DMS114 treated with DMSO at 0.1 percent for 48 hours (cell line): ENCODE measurements at regions not wholly inside any gene's neighbourhood (a gene's known extent, or its start where the extent isn't known, plus 50 kb on each side); places are given as distances from the start of the nearest gene placed in this dataset.
"Not testable (repeated sequence)": the region's sequence is repeated elsewhere in the genome, so short reads cannot be mapped to it uniquely, and the experiment has no call there.

Experiments used
- DNase-seq: peaks from one replicate; lab custom pipeline; 2025; ENCODE audit not compliant: unreplicated experiment; lab: John Stamatoyannopoulos, UW

DNA sequence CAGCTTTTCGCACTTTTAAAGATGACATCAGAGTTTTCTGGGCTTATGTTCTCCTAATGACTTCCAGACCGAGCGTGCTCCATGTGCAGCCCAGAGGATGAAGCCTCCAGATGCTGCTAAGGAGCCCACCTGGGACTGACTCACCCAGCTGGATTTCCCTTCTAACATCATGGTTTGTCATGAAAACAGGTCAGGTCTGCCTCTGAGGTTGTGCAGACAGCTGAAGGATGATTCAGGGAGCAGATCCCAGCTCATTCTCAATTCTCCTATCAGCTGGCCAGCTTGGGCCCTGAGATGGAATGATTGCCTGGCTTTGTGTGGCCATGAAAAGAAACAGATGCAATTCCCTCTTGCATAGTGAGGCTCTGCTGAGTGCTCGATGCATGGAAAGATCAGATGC, 123.9 kb upstream of the DUSP10 start:
- DNase-seq = no peak

DNA sequence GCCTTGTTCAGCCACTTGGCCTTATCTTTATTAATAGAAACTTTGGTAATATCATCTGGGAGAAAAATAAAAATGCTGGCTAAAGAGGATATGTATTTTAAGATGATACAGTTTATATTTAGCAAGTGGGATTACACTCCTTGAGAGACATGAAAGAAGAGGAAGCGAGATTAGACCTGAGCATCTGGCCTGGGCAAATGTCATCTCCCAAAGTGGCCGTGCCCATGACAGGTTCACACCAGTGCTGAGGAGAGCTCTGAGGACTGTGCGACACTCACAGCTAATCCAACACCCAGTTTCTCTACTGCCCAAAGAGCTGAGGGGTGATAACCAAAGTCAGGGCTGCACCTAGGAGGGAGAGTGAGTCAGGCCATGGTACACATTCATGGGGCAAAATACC, 121.7 kb upstream of the DUSP10 start:
- DNase-seq = no peak

DNA sequence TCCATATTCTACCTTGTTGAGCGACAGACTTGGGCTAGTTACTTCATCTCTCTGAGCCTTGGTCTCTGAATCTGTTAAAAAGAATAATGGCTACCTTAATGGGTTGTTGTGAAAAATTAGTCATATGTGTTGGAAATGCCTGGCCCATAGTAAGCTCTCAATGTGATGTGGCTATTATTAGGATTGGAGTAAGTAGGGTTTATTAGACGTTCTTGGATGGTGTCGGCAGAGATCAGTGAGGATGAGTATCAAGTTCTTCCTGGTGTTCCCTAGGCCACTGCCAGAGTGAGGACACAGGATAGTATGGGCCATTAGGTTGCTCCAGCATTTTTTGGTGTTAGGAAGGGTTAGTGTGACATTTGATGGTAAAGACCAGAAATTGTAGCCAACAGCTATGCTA, 121.1 kb upstream of the DUSP10 start:
- DNase-seq = no peak

DNA sequence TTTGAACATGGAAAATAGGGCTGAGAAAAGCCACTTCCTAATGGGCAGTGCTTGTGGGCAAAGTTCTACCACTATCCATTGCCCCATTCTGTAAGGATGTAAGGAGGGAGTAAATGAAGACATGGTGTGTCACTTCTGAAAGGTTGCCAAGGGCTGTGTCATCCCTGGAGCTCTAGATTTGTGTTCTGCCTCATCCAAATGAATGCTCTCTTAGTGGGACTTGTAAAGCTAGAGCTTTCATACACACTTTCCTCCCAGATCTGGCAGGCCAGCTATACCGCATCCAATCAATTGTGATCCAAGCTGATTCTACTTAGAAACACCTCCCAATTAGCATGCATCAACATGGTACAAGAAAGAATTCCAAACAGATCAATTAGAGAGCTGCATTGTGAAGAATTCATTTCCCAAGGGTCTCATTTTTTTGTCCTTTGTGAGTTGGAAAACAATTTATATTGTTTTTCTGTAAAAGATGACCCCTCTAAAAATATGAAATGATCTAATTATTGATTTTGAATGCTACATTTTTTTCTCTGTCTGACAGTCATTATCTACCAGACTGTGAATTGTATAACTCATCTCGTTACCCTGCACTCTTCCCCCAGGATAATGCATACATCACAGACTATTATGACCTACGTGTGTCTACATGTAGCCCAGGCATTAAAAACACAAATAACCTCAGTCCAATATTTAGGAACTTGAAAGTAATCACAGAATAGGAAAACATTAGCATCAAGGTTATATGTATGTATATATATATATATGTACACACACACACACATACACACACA, 117.1 kb upstream of the DUSP10 start:
- no peak for DNase-seq

DNA sequence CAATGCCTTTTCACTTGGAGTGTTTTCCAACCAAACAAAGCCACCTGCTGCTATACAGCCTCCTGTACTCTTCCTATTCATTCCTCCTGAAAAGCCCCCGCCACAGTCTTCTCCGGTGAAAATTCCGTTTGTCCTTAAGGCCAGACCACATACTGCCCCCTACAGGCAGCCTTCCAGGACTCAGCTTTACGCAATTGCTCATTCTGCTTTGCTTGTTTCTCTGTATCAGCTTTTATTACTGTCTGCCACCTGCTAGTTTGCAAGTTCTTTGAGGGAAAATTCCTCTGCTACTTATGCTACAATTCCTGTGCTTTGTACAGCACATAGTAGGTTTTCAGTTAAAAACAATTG, 115.2 kb upstream of the DUSP10 start:
- DNase-seq = not testable (repeated sequence)

DNA sequence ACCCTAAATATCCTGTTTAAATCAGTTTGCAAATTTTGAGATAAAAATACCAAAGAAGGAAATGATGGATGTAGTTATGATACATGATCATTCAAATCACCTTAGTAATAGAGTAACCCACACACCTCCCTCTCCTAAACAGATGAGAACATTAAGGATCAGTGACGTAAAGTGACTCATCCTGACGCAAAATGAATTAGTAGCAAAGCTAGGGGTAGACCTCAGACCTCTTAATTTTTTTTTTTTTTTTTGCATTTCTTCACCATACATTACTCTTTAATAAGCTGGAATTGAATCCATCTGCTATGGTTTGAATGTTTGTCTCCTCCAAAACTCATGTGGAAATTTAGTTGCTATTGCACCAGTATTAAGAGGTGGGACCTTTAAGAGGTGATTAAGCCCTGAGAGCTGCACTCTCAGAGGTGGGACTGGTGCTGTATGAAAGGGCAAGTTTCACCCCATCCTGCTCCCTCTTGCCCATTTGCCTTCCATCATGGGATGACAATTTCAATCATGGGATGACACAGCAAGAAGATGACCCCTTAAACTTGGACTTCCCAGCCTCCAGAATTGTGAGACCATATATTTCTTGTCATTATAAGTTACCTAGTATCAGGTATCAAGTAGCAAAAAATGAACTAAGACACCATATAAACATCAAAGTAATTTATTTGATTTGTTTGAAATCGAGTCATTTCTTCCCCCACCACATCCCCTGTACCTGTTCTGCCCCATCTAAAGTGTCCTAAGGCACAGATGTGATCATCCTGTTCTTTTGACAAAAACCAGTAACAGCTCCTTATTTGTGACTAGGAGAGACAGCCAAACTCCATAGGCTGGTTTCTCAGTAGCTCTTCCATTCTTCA, 114.6 kb upstream of the DUSP10 start:
- no peak for DNase-seq

DNA sequence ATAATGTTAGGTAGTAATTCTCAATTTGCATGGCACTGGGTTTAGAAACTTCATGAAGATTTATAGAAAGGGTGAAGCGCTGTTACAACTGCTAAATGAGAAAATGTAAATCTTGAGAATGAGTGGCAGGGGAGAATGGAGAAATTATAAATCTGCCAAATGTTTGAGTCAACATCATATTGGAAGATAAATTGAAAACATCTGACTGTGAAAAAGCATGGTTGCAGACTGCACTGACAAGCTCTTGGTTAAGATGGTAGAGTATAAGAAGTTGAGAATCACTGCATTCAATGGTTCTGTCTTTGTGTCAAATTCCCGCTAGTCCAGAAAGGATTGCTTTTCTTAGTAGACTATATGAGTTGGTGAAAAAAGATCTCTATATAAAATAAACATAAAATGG, 113.3 kb upstream of the DUSP10 start:
- no peak for DNase-seq

DNA sequence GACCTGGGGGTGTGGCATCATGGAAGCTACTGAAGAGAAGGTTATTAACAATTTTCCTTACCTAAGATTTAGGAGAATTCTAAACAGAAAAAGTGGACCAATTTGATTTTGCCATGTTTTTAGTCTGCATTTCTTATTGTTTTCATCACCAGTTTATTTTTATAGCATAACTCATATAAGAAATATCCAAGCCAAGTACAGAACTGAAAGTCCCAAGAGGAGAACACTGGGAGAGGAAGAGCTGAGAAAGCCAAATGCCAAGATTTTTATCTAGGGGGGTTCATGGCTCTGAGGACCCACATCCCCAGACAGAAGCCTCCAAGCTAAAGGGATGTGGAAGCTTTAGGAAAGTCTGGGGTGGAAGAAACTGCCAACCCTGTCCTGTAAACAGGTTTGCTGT, 109.4 kb upstream of the DUSP10 start:
- DNase-seq = no peak

DNA sequence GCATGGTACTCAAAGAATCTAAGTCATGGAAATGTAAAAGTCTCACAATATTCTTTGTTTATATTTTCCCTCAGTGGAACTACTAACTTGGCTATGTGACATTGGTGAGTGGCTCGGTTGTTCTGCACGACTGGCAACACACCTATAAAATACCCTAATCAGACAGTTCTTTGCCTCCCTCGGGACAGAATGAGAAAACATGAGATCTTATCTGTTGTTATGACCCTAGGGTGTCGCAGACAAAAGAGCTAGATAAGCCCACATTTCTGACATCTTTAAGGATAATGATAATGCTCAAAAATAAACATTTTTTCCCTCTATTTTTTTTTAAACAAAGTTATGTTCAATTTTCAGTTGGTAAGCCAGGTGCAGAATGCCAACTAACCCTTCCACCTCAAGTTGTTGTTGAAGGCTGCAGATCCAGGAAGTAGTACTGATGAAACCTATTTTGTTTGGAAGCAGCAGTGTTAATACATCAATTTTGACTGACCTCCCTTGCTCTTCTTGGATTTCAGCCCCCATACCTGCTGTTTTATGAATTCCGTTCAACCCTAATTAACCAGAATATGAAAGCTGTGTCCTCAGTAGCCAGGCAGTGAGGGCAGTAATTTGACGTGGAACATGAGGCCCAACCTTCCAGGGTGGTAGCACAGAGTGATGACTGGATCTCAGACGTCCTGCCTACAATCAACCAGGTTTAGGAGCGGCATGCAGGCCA, 108.7 kb upstream of the DUSP10 start:
- DNase-seq = no peak

DNA sequence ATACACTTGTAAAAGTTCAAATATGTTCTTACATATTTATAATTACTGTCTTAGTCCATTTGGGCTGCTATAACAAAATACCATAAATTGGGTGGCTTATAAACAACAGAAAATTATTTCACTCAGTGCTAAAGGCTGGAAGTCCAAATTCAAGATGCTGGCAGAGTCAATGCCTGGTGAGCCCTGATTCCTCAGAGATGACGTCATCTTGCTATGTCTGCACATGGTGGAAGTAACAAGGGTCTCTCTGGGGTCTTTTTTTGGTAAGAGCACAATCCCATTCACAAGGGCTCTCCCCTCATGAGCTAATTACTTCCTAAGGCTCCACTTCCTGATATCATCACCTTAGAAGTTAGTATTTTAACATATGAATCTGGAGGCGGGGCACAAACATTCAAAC, 108.0 kb upstream of the DUSP10 start:
- no peak for DNase-seq

DNA sequence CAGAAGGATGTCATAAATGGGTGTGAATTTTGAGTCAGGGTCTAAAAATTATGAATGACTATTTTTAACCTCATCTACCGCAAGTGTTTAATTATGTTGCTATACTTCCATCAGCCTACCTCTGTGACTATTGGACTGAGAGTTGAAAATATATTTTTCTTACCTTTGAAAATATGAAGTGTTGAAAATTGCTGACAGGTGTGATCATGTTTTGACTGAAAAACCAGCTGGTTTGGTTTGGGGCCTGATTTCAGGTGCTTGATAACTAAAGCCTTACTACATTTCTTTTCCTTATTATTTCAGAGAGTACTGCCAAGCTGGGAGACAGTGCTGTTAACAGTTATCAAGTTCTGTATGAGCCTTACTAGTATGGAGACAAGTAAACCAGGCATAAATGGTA, 107.2 kb upstream of the DUSP10 start:
- no peak for DNase-seq

DNA sequence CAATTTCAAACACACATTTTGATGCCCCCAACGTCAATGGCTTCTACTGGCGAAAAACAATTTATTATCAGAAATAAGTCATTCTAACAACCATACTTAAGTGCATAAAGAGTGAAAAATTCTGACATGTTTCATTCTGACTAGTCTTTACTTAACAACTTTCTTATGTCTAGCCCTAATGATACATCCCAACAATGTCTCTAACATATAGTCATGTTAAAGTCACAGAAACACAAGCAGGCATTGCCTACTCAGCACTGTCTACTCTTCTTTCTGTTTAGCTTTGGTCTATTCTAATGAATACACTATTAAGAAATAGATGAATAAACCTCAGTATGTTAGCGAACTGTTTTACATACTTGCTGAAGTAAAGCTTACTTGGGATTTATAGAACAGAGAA, 105.8 kb upstream of the DUSP10 start:
- no peak for DNase-seq

DNA sequence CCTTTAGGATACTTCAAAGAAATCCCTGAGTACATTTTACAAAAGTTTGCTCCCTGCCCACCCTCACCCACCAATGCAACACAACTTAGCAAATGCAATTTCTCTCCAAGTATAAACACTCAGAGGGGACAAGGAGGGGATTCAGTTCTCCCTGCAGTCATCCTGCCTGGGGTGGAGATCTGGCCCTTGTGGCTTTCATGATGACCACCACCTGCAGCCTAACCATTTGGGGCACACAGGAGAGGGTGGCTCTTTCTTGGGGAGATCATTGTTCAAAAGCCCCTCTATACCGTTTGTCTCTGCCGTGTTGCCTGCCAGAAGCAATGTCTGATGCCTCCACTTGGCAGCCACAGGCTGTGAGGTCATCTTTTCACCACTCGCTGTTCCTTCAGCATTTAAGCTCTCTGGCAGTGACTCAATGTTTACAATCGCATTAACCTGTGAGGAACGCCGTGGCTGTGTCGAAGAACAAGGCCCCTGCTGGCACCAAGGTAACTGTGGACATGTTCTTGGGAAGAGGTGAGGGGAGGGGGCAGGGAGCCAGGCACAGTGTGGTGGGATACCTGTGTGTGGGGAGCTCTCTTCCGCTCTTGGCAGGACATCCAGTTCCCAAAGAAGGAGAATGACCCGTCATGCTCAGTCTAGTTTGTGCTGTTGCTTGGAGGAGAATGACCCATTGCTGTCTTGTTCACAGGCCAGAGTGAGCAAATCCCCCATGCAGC, 103.9 kb upstream of the DUSP10 start:
- no peak for DNase-seq

DNA sequence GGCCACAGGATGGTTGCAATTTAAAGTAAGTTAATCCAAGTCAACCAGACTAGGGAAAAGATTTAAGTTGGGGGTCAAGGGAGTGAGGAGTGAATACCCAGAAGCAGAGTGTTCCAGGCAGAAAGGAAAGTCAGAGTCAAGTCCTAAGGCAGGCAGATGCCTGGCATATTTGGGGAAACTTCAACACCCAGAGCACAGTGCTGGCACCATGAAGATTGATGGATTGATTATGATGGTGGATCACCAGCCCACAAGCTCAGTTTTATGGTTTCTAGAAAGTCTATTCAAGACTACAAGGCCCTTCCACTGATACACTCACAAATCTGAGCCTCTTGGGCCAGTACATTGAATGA, 100.1 kb upstream of the DUSP10 start:
- no peak for DNase-seq

DNA sequence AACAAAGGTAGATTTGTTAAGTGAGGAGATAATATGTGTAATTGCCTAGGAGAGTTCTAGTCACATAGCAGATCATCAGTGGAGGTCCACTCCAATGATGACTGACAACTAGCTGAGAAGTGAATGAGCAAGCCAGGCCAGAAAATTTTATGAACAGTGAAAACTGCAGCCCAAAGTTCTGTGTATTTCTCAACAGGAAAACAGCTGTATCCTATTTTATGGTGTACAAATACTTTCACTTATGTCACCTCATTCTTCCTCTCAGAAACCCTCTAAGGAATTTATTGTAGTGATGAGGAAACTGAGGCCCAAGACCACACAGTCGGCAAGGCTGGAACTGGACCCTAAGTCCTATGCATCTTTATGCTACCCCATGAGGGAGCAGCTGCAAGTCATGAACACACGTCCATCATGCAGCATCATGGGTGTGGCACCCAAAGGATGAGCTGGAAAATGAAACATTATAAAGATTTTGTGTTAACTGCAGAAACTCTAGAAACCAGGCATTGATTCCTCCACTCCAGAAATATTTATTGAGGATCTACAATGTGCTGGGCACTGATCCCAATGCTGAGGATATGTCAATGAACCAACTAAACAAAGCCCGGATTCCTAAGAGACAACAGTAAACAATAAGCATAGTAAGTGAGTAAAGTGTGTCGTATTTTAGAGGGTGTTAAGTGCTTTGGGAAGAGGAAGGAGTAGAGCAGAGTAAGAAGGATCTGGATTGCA, 99.5 kb upstream of the DUSP10 start:
- no peak for DNase-seq

DNA sequence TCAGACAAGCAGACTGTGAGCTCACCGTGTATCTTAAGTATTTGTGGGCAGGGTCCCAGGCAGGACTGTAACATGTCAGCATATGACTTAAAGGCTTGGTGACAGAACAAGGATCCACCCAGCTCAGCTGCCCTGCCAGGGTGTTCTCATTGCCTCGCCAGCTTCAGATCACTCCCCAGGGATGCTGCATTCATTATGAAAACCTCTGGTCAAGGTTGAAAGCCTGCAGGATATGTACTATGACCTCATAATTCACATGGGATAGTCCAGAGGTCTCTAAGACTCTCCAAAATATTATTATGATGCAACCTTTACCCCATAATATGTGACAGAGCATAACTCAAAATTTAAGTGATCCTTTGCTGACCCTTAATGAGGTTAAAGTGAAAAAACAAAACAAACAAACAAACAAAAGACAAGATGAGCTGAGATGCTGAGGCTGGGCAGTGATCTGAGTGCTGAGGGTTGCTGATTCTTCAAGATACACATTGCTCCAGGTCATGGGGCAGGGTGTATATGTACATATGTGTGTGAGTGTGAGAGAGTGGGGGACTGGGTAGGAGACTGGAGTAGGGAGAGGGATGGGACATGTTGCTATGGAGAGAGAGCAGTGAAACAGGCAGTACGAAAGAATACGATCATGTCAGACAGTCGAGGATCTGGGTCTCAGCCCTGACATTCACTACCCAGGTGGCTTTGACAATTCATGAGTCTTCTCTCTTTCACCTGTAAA, 98.8 kb upstream of the DUSP10 start:
- DNase-seq = no peak

DNA sequence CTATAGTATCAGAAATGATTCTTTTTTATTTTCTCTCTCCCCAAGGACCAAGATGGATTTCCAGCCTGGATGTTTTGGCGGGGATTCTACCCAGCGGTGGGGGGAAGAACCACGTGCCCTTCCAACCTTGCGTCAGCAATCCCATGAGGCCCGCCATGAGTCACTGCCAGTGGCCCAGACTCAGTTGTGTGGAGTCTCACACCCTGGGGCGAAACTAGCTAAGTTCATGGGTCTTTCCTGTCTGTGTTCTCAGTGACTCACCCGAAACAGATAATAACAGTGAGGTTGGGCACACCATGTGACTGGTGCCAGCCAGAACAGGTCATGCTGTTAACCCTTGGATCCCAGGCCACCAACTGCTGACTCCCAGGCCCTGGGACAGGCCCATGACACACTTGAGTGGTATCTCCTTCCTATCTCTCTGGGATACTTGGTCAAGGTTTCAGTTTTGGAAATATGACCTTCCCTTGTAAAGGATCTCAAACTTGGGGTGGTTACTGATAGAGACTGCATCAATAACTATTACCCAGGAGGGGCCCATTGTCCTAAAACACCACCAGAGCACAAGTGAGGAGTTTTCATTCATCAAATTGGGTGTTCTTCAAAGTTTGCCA, 98.0 kb upstream of the DUSP10 start:
- no peak for DNase-seq

DNA sequence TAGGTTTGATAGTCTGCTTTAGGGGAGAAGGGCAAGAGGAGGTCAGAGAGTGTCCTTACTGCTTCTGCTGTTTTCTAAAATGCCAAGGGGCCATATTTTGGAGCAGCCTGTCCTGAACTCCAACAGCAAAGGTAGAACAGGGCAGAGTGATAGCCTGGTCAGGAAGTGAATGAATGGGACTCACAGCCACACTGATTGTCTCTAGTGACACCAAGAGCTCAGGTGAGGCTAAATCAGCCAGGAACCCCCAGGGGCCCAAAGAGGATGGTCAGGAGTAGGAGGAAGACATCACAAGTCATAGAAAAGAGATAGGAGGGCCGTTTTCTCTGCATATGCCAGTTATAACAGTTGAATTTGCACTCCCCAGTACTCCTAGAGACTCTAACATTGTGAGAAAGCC, 97.4 kb upstream of the DUSP10 start:
- DNase-seq = no peak

DNA sequence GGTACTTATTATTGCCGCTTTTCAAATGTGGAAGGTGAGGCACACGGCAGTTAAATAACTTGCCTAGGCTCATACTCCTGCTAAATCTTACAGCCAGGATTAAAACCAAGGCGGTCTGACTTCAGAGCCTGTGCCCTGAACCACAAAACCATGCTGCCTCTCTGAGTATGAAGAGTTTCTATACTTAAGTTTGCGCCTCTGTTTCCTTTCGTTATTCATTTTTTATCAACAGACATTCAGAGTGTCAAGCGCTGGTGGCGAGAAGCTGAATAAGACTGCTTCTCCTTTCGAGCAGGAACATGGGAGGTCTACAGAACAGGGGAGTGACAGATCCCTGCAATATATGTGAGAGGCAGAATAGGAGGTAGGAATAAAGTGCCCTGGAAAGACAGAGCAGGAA, 96.0 kb upstream of the DUSP10 start:
- no peak for DNase-seq
